AG04450 (cell line): ENCODE measurements at regions not wholly inside any gene's neighbourhood (a gene's known extent, or its start where the extent isn't known, plus 50 kb on each side); places are given as distances from the start of the nearest gene placed in this dataset.

Source experiments
- CTCF ChIA-PET: fragments of 300-600, 350-600 bp; formaldehyde crosslinking; extraction: SDS; loops from one replicate; lab custom pipeline; 2022; ENCODE audit warnings: antibody characterized with exemption, inconsistent platforms; lab: Charles Lee
- POLR2A ChIA-PET: fragments of 350-600 bp; formaldehyde crosslinking; extraction: SDS; loops from one replicate; lab custom pipeline; 2021; ENCODE audit warnings: antibody characterized with exemption, inconsistent platforms; lab: Yijun Ruan, JAX
- DNase-seq: peaks from one replicate; pipeline ENCODE4 v3.0.0-alpha.2; 2011; ENCODE audit warnings: low read depth, low spot score
- H3K27ac ChIP-seq: one replicate; pipeline ENCODE4 v1.5.1; 2012; ENCODE audit warnings: low read depth, low read length, control low read depth
- H3K27me3 ChIP-seq: one replicate; pipeline ENCODE4 v1.6.0; 2012; ENCODE audit warnings: low read length; ENCODE audit not compliant: control insufficient read depth, insufficient read depth
- H3K4me3 ChIP-seq: 2 replicates; pipeline ENCODE4 v1.5.1; 2011; ENCODE audit warnings: mild to moderate bottlenecking, low read depth, low read length, control low read depth
- H3K9me3 ChIP-seq: 2 replicates; pipeline ENCODE4 v1.5.1; 2012; ENCODE audit warnings: low read length; ENCODE audit not compliant: control insufficient read depth, insufficient read depth
- TF ChIP-seq, protein P1 (sequence below): IDR thresholded peaks from 2 replicates; pipeline ENCODE4 v1.5.1; 2011; ENCODE audit warnings: low read depth, low read length, control low read depth, inconsistent platforms

DNA sequence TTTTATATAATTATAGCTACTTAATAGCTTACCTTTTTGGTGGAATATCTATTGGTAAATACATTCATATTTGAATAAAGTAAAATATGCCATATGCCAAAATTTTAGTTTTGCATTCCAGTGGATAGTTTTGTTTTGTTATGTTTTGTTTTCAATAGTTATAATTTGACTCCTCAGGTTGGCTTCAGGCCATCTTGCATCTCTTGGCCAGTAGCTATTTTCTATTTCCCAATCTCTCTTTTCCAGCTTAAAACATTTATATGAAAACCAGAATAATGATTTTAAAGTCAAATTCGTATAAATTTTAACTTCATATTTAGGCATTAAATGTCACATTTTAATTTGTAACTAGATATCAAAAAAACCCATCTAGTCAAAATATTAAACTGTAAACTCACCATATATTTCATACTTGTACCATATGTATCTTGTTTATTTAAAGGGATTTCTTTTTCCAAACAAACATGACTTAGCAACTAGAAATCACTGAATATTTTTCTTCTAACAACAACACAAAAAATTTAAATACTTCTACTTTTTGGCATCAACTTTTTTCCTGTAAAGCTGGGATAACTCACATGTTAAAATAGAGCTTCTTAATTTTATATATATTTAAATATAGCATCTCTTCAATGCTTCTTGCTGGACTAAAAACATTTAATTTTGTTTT is 1209.6 kb downstream of the PCDH7 start:
- CTCF ChIA-PET = no interaction called here

DNA sequence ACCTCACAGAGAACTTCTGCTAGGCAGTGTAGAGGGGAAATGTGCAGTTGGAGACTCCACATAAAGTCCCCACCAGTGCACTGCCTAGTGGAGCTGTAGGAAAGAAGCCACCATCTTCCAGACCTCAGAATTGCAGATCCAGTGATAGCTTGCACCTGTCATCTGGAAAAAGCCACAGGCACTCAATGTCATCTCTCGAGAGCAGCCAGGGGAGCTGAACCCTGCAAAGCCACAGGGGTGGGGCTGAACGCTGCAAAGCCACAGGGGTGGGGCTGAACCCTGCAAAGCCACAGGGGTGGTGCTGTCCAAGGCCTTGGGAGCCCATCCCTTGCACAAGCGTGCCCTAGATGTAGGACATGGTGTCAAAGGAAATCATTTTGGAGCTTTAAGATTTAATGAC is 1226.3 kb downstream of the PCDH7 start:
- Histone ChIP-seq H3K27me3 (no peaks in the 10 kb centered on the region), H3K9me3 (no peaks in the 10 kb centered on the region), H3K4me3 (no peak overlapping the region), H3K27ac (no peak overlapping the region)
- ChIA-PET CTCF (no interaction called here), POLR2A (no interaction called here)
- DNase-seq = no peak
- TF ChIP-seq, protein P1, sequence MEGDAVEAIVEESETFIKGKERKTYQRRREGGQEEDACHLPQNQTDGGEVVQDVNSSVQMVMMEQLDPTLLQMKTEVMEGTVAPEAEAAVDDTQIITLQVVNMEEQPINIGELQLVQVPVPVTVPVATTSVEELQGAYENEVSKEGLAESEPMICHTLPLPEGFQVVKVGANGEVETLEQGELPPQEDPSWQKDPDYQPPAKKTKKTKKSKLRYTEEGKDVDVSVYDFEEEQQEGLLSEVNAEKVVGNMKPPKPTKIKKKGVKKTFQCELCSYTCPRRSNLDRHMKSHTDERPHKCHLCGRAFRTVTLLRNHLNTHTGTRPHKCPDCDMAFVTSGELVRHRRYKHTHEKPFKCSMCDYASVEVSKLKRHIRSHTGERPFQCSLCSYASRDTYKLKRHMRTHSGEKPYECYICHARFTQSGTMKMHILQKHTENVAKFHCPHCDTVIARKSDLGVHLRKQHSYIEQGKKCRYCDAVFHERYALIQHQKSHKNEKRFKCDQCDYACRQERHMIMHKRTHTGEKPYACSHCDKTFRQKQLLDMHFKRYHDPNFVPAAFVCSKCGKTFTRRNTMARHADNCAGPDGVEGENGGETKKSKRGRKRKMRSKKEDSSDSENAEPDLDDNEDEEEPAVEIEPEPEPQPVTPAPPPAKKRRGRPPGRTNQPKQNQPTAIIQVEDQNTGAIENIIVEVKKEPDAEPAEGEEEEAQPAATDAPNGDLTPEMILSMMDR = no peak

More for the DNA sequence above, 1209.6 kb downstream of the PCDH7 start:
- DNase-seq = no peak
- POLR2A ChIA-PET = interaction anchor here (0.7 kb wide), 1 partner anchor 24 kb away, joined by 3 read pairs; no protein-coding TSS in a partner anchor
- Histone ChIP-seq H3K27me3 (no peaks in the 10 kb centered on the region), H3K9me3 (no peaks in the 10 kb centered on the region), H3K27ac (no peak overlapping the region), H3K4me3 (no peak overlapping the region)
- TF ChIP-seq, protein P1 = no peak

DNA sequence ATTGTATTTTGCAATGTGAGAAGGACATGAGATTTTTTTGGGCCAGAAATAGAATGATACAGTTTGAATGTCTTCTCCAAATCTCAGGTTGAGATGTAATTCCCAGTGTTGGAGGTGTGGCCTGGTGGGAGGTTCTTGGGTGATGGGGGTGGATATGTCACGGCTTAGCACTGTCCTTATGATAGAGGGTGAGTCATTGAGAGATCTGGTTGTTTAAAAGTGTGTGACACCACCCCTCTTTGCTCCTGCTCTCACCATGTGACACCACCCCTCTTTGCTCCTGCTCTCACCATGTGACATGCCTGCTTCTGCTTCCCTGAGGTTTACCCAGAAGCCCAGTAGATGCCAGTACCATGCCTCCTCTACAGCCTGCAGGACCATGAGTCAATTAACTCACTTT is 1226.9 kb downstream of the PCDH7 start:
- DNase-seq = no peak
- Histone ChIP-seq H3K27me3 (no peaks in the 10 kb centered on the region), H3K27ac (no peak overlapping the region), H3K4me3 (no peak overlapping the region), H3K9me3 (no peaks in the 10 kb centered on the region)
- ChIA-PET CTCF (no interaction called here), POLR2A (no interaction called here)
- TF ChIP-seq, protein P1 = no peak

DNA sequence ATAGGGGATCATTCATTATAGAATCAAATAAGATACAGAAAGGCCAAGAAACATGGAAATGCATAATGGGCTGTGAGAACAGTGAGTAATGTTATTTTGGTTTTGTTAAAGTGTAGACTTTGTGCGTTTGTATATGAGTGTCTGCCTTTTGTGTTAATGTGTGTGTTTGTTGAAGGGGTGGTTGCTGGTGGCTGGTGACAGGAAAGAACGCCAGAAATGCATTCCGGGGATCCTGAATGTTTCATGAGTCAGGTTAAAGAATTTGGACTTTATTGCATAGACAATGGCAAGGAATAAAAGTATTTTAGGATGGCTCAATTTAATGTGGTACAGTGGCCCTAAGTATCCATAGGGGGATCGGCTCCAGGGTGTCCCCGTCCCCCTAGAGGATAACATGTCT is 1228.9 kb downstream of the PCDH7 start:
- Histone ChIP-seq H3K27me3 (no peaks in the 10 kb centered on the region), H3K4me3 (no peak overlapping the region), H3K9me3 (no peaks in the 10 kb centered on the region), H3K27ac (no peak overlapping the region)
- TF ChIP-seq, protein P1 = no peak
- ChIA-PET CTCF (no interaction called here), POLR2A (no interaction called here)
- DNase-seq = no peak

DNA sequence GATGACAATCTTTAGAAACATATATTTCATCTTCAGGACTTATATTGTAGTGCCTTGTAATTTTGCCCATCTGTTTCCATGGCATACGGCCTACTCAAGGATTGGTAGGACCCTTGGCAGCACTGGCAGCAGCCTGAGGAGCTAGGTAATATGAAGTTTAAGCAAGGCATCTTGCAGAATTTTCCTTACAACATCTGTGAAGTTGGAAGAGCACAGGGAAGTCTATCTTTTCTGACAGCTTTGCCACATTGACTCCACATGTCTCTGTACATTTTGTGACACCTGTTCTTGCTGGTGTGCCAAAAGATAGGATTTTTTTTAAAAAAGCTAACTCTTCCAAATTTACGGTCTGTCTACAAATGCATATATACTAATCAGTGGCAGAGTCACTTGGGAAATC is 1235.2 kb downstream of the PCDH7 start:
- Histone ChIP-seq H3K9me3 (no peaks in the 10 kb centered on the region), H3K4me3 (no peak overlapping the region), H3K27ac (no peak overlapping the region), H3K27me3 (no peaks in the 10 kb centered on the region)
- DNase-seq = no peak
- CTCF ChIA-PET = no interaction called here
- POLR2A ChIA-PET = no interaction called here
- TF ChIP-seq, protein P1 = no peak
